ENCODE measurements at regions not wholly inside any gene's neighbourhood (a gene's known extent, or its start where the extent isn't known, plus 50 kb on each side); places are given as distances from the start of the nearest gene placed in this dataset.

- no peak for DNase-seq (ENCODE audit: low read depth, low spot score)
These were observed 447.0 kb downstream of the SLC16A7 start for GRCh38 chr12:60042835-60043234.

DNA sequence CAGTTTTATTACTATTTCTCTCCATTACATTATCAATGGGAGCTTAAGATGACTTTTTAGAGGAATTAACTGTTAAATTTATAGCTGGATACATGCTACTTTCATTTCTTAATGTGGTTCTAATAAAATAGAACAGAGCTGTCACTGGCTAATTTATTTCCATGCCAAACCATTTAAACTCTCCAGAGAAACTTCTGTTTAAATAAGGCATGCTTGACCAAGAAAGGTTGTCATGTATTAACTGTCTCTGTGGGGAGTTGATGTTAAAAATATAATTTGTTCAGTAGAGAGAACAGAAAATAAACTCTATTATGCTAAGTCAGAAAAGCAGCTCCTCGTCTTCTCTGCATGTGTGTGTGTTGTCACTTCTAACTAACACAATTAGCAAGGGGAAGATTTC, 447.4 kb downstream of the SLC16A7 start:
- DNase-seq (ENCODE audit: low read depth, low spot score): no peak

GRCh38 chr12:60052483-60052882, 456.7 kb downstream of the SLC16A7 start:
- DNase-seq (ENCODE audit: low read depth, low spot score): no peak

GRCh38 chr12:60059180-60059579, 463.4 kb downstream of the SLC16A7 start:
- no peak for DNase-seq (ENCODE audit: low read depth, low spot score)

- no peak for DNase-seq (ENCODE audit: low read depth, low spot score)
These were observed 470.8 kb downstream of the SLC16A7 start for GRCh38 chr12:60066655-60067054.

DNA sequence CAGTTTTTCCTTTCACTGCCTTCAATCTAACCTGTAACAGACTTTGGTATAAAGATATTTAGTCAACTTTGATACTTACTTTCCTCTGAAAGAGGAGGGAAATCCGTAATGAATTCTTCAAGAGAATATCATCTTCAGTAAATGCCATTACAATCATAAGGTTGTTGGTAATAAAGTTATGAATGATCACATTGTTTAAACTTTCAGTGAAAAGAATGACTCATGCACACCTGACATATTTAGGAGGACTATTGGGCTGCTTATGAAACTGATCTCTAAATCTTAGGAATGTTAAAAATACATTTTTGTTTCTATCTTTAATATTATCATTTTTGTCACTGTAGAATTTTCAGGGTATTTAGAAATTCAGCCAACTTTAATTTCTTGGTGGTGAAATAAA, 474.7 kb downstream of the SLC16A7 start:
- DNase-seq (ENCODE audit: low read depth, low spot score): no peak

DNA sequence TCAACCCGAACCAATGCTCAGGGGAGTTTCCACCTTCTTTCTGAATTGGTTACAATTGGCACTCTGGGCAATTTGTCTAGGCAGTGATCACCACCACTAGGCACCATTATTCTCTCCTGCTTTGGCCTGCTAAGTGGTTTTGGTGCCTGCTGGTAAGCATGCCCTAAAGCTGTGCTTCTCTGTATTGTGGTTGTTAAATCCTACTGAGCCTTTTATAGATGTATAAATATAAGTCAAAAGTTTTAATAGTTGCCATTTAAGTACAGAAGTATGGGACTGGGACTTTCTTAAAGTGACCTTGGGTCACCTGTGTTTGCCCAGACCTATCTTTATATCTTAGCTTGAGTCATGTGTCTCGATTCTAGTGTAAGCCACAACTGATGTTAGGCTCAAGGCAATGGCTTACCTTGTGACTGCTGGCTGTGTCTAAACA, 475.9 kb downstream of the SLC16A7 start:
- no peak for DNase-seq (ENCODE audit: low read depth, low spot score)

DNA sequence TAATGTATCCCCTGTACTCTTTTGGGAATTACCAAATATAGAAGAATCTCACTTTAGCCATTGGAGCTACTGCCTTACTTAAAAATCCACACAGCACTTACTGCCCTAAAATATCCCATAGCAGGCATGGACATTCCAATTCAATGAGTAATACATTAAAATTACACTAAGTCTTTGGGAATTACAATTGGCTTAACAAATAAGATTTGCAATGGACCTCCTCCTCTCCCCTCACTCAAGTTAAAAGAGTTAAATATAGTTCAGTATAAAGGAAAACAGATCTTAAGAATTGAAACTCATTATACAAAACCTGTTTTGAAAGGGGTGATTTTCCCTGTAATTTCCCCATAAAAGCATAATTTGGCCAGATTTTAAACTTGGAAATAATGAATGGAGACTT, 477.1 kb downstream of the SLC16A7 start:
- no peak for DNase-seq (ENCODE audit: low read depth, low spot score)

DNA sequence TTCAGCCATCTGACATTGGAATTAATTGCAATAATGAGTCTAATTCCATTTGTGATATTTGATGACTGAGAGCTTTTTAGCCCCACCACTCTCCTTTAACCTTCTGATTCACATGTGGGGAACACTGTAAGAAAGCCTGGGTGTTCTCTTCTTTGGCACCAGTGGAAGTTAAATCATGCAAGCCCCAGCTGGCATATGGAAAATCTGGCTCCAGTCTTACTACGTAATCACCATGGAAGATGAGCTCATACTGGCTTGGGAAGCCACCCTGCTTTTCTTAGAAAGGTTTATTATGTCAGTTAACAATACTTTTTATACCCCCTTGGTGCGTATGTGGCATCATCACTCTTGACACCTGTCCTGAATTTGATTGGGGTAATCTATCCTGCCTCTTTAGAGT, 479.3 kb downstream of the SLC16A7 start:
- DNase-seq (ENCODE audit: low read depth, low spot score): no peak

DNA sequence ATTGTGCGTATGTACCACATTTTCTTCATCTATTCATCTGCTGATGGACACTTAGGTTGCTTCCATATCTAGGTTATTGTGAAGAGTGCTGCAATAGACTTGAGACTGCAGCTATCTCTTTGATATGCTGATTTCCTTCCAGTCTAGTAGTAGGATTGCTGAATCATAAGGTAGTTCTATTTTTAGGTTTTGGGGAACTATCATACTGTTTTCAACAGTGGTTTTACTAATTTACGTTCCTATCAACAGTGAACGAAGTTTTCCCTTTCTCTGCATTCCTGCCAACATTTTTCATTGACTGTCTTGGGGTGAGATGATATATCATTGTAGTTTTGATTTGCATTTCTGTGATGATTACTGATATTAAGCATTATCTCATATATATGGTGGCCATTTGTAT, 482.2 kb downstream of the SLC16A7 start:
- no peak for DNase-seq (ENCODE audit: low read depth, low spot score)

DNA sequence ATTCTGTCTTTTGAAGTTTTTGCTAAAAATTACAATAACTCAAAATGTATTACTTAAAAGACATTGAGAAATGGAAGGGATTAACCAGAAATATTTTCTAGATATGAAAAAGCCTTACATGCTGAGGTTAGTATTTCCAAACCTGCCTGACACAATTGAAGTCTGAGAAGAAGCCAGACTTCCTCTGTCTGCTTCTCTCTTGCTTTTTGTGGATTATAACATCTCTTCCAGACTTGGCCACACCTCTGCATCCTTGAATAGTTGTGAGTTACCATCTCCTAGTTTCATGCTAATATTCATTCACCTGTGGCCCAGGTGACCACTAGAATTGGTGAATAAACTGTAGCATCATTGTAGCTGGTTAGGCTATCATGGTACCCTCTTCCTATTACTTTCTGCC, 497.6 kb downstream of the SLC16A7 start:
- DNase-seq (ENCODE audit: low read depth, low spot score): no peak

- DNase-seq (ENCODE audit: low read depth, low spot score): no peak
These were observed 498.6 kb downstream of the SLC16A7 start for GRCh38 chr12:60094436-60094835.

- DNase-seq (ENCODE audit: low read depth, low spot score): no peak
These were observed 500.9 kb downstream of the SLC16A7 start for GRCh38 chr12:60096727-60097126.

- DNase-seq (ENCODE audit: low read depth, low spot score): no peak
These were observed 504.3 kb downstream of the SLC16A7 start for GRCh38 chr12:60100160-60100559.

- no peak for DNase-seq (ENCODE audit: low read depth, low spot score)
These were observed 505.0 kb downstream of the SLC16A7 start for GRCh38 chr12:60100852-60101251.

DNA sequence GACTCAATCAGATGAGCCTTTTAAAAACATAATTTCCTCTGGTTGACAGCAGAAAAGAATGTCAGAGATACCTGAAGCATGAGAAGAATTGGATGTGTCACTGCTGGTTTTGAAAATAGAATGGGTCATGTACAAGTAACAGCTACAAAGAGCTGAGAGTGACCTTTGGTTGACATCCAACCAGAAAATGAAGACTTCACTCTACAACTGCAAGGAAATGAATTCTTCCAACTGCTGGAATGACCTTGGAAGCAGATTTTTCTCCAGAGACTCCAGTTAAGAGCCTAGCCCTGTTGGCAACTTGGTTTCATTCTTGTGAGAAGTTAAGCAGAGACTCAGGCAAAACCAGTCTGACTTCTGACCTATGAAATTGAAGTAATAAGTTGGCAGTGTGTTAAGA, 505.9 kb downstream of the SLC16A7 start:
- DNase-seq (ENCODE audit: low read depth, low spot score): no peak

DNA sequence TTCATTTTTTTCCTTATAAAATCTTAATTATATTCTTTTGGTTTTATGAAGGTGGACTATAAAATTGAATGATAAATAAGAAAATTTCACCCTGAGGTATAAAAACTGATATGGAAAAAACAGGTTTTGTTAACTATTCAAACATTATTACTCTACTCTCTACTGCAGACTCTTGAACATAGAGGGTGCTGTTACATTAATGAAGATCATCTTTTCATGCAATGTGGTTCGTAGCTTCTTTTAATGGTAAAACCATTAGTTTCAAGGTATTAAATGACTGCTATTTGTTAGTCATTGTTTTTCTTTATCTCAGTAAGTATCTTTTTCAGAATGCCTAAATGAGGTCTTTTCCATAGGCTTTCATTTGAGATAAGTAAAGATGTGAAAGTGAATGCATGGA, 510.4 kb downstream of the SLC16A7 start:
- no peak for DNase-seq (ENCODE audit: low read depth, low spot score)

DNA sequence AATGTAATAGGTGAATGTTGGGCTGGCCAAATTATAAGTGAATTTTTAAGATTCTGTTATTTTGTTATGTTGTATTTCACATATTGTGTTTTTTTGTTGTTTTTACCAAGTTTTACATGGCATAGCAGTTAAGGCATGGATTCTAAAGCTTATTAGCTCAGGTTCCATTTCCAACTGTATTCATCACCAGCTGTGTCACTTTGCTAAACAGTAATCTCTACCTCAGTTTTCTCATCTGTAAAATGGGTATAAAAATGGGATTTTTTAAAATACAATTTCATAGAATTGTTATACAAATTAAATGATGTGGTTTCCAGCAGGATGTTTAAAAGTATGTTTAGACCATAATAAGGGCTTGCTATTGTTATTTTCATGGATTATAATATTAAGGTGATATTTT, 512.2 kb downstream of the SLC16A7 start:
- no peak for DNase-seq (ENCODE audit: low read depth, low spot score)

GRCh38 chr12:60112063-60112462, 516.2 kb downstream of the SLC16A7 start:
- DNase-seq (ENCODE audit: low read depth, low spot score): no peak

- DNase-seq (ENCODE audit: low read depth, low spot score): no peak
These were observed 516.9 kb downstream of the SLC16A7 start for GRCh38 chr12:60112763-60113162.

DNA sequence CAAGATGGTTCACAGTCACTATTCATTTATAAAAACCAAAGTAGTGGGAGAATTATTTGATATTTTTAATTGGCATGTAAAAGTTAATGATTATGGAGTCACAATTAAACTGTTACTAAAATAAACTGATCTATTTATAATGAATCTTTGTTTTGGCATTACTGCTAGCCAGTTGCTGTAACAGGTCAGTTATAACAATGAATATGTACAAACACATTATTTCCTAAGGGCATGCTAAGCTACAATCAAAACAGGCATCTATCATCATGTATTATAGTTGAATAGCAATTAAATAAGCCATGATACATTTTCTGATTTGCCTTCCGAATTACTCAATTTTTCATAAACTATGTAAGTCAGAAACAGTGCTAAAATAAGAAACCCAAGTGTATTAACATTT, 518.3 kb downstream of the SLC16A7 start:
- no peak for DNase-seq (ENCODE audit: low read depth, low spot score)

DNA sequence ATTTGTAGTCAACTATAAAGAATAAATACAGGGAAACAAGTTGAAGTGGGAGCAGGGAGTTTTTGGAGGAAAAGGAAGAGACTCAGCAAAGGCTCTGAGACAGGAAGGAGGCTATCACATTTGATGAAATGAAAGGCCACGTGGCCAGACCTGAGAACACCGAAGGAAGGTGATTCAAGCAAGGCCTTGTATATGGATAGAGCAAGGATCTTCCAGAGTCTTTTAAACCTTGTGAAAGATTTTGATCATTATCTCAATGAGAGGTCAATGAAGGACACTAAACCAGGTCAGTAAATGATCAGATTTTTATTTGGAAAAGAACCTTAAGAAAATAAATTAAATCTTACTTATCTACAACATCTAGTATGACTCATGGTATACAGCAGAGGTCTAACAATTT, 523.5 kb downstream of the SLC16A7 start:
- no peak for DNase-seq (ENCODE audit: low read depth, low spot score)

DNA sequence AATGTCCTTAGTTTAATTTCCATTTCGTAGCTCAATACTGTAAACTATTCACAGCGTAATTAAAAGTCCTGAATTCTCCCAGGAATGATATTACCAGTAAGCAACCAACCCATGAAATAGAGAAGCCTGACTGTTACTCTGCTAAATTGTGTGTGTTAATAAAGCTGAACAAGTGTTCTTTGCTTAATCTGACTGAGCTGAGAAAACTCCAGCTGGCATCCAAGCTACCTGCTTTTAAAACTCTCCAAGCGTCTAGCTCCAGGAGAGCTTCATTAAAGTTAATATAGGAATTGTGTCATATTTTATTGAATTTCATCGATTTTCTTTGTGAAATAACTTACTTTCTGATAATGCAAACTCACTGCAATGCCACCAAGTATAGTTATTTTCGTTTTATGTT, 524.4 kb downstream of the SLC16A7 start:
- DNase-seq (ENCODE audit: low read depth, low spot score): no peak

DNA sequence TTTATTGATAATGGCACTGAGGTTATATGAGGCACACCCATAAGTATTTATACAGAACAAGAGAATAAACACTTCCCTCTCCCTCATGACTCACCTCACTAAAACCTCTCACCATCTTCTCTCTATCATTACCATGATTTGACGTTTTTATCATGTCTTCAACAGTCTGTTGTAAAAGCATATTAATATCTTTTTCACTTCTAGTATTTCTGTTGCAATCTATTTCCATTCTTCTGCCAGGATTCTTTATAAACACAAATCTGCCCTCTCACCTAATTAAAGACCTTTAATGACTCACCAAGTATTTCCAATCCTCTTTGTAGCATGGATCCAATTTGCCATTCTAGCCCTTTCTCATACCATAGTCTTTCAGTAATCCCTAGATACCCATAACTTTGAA, 527.7 kb downstream of the SLC16A7 start:
- no peak for DNase-seq (ENCODE audit: low read depth, low spot score)

- DNase-seq (ENCODE audit: low read depth, low spot score): no peak
These were observed 541.7 kb downstream of the SLC16A7 start for GRCh38 chr12:60137513-60137912.
